GM21515 (cell line): ENCODE measurements at regions not wholly inside any gene's neighbourhood (a gene's known extent, or its start where the extent isn't known, plus 50 kb on each side); places are given as distances from the start of the nearest gene placed in this dataset.

ENCODE experiments used
- ATAC-seq: cut with Tn5 transposase; IDR thresholded peaks from one replicate; pipeline ENCODE4 v1.9.1; 2021; ENCODE audit not compliant: unreplicated experiment

DNA sequence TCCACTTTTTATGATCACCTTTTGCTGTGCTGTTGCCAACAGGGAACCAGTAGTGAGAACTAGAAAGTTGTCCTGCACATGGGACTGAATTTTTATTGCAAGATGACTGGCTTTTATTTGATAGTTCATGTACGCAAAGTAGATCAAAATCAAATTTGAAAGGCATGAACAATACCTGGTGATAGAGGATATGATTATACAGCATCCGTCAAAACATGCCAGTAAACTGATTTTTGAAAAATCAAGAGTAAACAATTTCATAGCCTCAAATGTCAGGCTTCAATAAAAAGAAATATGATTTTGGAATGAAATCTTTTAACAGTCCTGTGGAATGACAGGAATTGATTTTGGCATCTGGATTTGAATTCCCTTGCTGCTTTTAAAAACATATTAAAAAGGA lies 219.6 kb upstream of the LRRN1 start:
- ATAC-seq = no peak

DNA sequence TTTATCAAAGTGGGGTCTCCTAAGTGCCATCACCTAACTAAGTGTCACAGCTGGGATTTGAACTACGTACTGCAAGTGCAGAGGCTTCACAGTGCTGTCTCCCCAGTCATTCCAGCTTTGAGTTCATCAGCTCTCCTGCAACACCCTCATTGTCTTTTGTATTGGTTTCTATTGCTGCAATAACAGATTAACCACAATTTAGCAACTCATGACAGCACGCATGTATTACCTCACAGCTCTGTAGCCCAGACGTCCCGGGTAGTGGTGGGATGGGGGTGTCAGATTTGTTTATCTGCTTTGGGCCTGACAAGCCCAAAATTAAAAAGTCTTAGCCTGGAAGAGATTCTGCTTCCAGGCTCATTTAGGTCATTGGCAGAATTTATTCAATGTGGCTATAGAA lies 220.5 kb upstream of the LRRN1 start:
- ATAC-seq = no peak

DNA sequence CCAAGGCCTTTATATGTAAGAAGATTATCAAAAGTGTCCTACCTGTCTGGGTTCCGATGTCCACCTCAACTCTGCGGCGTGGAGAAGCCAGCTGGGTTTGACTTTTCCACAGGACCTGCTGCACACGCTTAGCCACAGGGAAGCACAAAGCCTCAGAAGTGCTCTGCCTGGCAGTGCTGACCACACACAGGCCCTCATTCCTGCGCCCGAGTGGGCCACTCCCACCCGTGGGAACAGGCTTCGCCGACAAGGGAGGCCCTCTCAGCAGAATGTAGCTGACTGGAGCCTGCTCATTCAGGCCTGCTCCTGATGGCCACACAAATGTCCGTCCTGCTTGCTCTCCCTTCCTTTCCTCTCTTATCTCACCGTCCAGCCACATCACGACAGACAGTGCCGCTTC lies 221.4 kb upstream of the LRRN1 start:
- no peak for ATAC-seq

DNA sequence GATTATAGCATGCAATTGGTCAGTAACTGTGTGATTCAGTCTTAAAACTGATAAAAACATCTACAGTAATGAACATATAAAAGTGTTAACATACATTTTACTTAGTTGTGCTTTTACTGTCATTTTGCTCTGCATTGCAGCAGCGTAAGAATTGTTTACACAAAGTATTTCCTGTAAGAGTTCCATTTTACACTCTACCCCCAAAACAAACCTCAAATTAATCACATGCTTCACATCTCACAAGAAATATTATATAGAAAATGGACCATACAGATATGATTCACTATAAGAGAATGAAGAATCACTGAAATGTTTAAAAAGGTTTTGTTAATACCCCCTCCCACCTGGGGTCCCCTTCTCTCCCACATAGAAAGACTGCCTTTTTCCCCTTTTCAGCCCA lies 225.9 kb upstream of the LRRN1 start:
- ATAC-seq = no peak

DNA sequence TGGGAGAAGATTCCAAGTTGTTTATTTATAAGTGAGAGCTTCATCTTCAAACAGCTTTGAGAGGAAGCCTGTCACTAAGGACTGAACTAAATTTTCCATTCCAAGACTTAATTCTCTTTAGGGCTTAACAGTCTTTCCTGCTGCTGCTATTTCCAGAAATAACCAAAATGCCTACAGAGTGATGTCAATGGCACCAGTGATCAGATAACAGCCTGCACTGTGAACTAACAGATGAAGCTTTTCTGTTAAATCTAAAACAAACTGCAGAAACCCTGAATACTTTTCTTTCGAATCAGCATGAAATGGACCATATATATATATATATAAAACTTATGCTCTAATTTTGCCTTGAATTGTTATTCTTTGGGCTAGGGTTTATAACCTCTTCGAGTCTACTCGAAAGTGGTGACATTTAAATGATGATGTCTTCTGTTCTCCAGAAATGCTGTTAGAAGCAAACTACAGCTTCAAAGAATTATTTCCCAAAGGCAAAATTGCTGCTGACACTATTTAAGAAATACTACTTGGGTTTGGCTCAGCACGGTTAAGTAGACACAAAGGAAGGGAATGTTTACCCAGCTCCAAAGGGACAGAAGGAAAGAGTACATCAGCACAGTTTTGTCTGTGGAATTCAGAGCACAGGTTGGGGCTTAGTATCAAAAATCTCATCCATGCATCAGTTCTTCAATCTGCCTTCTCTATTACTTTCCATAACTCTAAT lies 238.5 kb upstream of the LRRN1 start:
- no peak for ATAC-seq

DNA sequence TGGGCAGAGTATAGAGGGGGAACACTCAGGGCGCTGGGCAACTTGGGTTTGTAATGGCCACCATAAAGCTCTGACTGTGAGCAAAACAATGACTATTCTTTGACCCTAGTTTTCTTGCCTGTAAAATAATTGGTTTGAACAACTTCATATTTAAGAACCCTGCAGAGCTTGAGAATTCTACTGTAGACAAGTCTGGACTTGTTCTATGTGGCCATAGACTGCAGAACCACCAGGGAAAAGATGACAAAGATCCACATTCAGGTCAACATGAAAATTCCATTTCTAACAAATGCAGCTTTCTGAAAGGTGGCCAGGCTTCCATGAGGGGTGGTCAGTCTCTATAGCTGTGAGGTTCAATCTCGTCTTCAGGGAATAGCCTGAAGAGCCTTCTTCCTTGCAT lies 239.4 kb upstream of the LRRN1 start:
- ATAC-seq = no peak

DNA sequence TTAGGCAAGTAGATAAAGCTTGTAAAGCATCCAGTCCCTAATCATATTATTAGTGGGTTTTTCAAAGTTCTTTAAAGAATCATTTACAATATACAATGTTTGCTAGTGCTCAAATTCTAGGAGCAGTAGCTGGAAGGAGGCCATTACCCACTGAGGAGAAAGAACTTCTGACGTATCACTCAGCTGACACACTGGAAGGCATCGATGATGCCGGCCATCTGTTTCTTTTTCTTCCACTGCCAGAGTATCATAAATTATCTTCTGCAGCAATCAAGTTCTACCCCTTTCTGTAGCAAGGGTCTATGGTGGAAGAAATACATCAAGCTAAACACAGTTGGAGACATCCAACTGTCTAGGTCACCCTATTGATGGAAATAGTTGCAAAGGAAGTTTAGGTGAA lies 243.2 kb upstream of the LRRN1 start:
- ATAC-seq = no peak

DNA sequence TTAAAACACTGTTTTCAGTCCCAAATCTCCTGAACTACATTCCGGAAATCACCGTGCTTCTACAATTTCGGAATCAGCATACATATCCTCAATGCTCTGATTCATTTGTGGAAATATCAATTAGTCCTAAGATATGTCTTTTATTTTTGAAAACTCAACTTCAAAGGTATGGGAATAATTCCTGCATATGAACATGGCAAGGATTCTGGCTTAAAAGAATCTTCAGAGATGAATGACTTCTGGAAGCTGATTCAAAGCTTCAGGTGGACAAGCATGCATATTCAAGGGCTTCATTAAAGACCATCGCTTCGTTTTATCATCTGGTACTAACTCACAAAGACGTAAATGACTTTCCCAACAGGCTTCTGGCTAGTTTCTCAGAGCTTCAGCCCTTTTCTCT lies 246.0 kb upstream of the LRRN1 start:
- ATAC-seq = no peak

DNA sequence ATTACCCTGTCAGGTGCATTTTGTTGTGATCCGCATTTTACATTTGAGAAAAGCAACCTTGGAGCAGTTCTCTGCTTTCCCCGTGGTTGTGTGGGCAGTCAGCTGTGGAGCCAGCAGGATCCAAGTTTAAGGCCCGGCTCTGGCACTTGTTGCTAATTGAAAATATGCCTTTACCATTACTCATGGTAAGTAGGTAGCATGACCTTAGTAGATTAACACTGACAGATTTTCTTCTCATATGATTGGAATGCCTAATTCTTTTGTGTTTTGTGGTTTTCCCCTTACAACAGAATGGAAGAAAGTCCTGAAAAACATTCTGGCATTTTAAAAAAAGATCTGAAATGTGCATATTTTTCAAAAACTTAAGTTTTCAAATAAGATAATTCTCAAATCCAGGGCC lies 246.5 kb upstream of the LRRN1 start:
- no peak for ATAC-seq

DNA sequence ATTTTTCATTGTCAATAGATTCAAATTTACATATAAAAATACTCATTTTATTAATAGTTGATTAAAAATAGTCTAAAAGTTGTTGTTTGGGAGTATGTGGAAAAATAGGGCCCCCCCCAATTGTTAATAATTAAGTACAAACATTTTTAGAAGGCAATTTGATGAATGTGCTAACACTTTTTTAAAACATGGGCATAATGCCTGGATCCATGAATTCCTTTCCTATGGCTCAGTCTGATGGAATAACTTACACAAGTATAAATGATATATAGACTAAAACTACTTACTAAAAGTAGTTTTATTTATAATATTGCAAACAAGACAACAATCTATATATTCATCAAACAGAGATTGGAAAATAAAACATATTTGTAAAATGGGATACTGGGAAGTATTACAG lies 247.2 kb upstream of the LRRN1 start:
- no peak for ATAC-seq

DNA sequence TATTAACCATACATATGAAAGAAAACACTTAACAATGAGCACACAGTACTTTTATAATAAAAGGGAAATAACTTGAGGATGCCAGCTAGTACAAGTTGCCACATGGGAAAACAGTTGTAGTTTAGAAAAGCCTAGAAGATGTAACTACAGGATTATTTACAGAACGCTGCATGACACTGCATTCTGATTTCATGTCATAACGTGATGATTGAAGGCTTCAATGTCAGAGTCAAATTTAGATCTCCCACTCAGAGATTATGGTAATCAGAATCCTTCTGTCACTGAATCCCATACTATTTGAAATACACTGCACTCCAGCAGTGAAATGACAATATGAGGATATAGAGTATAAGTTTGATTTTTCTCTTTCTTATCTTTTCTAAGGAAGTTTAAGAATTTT lies 253.9 kb upstream of the LRRN1 start:
- no peak for ATAC-seq

DNA sequence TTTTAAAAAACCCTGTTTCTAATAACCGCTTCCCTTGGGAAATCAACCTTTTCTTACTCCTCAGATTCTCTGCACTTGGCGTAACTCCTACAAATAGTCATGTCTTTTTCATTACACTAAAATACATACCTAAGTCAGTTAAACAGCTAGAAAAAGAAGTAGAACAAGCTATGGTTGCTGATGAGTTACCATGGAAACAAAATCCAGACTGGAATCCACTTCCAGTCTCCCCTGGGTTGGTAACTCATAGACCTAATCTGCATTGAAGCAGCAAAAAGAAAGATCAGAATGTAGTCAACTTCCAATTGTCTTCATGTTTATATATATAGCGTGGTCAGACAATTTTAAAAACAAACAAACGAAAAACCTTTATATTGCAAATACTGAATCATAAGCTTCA lies 260.8 kb upstream of the LRRN1 start:
- no peak for ATAC-seq

DNA sequence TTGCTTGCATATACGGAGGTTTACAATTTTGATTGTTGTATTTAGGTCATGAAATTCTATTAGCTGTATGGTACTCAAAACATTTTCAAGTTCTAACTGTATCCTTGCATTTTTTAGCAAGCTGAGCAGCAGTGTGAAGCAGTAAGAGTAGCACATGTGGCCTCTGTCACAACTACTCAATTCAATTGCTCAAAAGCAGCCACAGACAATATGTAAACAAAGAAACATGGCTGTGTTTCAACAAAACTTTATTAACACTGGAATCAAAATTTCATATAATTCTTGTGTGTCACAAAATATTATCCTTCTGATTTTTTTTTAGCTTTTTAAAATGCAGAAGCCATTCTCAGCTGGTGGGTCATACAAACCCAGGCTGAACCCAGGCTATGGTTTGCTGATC lies 266.7 kb upstream of the LRRN1 start:
- no peak for ATAC-seq

DNA sequence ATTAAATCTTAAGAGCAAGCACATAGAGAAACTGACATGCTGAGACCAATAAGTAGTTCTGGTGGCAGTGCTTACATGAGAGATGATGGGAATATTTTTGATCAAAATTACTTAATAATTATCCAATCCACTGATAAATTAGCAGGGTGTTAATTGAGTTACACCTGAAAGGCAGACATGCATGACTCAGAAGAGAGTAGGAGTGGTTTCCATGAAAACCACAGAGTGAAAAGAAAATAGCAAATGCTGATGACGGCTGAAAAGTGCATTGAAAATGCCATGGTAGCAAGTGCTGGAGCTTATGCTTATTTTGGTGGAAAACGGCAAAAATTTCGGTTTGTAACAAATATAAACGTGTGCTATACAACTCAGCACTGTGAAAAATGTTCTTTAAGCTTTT lies 267.8 kb upstream of the LRRN1 start:
- no peak for ATAC-seq

DNA sequence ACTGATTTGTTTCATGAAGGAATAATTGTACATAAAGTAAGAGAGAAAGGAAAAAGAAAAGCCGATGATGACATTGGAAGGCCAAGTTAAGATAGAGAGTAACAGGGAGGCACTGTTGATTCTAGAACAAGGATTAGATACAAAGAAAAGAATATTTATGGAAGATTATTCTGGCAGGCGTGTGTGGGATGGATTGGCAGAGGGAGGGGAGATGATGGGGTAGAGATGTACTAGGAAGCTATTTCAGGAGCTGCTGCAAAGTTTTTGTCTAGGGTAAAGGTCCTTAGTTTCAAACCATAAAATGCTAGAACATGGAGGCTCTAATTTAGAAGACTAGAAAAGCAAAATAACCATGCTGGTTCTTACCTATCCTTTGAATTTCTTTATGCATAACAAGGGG lies 280.0 kb upstream of the LRRN1 start:
- ATAC-seq = no peak

DNA sequence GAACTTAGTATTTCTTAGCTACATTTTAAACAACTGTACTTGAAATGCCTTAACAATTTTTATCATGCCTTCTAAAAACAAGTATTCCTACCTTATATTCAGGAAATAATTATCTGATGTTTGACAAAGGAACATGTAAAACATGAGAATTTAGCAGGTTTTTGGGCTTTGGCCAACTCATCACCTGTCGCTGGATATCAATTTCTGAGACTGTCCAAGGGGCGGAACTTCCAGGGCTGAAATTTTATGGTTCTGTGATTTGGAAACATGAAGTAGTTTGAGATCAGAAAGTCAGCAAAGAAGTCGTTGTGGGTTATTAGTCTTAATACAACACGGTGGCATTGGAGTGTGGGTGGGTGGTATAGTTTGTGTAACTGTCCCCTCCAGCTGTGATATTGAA lies 282.2 kb upstream of the LRRN1 start:
- ATAC-seq = no peak

DNA sequence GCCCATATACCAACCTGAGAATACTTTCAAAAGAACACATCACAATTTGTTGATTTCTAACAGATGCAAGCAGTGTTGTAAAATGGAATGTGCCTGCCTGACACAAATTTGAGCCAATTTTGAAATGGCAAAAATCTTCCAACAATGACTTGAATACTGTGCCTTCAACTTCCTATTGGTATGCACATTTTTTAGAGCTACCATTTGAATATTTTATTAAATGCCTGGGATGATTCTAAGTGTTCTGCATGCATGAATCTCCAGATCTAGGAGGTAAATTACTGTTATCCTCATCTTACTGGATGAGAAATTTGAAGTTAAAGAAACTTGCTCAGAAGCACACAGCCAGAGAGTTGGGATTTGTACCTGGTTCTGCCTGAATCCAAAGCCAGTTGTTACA lies 282.8 kb upstream of the LRRN1 start:
- no peak for ATAC-seq

DNA sequence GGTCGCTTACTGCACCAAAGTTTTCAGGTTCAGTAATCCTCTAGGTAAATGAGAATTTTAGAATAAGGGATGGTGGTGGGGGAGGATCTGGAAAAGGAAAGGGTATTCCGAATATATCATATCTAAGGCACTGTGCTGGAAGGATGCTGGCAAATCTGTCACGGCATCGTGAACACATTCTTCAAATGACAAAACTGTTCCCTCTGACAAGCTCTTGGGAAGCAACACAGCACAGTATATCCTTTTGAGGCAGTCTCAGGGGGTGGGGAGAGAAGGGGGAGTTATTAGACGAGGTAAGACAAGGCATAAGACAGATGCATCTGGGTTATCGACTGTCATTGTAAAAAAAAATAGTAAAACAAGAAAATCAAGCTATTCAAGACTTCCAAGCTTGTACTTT lies 289.6 kb upstream of the LRRN1 start:
- ATAC-seq = no peak

DNA sequence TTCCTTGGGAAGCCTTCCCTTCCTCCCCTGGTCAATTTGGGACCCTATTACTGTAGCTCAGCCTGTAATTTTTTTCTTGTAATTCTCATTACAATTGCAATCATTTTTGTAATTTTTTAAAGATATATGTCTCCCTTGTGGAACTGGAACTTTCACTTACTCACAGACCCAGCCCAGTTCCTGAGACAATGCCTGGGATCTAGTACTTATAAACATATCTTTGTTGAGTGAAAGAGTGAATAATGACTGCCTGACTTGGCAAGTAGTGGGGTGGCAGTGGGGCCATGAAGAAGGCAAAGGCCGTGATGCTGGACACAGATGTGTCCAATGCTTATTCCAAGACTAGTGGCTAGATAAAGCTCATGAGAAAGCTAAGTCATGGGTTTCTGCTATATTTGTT lies 294.5 kb upstream of the LRRN1 start:
- ATAC-seq = no peak

DNA sequence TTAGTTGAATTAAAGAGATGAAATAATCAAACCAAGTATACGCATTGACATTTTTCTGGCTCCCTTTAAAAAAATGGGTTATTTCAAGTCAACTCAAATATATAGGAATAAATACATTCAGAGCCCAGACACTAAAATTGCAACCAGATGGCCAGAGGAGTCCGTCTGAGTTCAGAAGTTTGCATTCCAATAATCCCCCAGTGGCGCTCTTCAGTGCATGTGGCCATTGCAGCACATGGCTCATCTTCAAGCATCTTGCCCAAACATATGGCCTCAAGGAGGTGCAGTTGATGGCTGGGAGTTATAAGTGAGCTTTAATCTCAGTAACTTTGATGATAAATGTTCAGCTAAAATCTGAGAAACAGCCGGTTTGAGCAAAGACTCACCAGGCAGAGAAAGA lies 295.8 kb upstream of the LRRN1 start:
- no peak for ATAC-seq

DNA sequence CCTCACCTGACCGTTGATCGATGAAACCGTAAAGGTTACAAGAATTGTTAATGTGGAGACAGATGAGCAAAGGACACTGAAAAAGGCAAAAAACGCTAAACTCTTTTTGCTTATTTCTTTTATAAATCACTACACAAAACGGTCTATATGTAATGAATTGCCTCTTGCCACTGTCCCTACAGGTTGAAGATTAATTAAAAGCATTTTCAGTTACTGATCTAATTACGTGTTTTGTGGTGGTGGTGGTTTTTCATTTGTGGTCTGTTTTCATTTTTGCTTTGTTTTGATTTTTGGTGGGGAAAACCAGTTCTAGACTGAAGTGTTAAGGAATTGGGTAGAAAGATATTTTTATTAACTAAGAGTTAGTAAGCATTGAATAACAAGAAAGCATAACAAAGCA lies 299.2 kb upstream of the LRRN1 start:
- no peak for ATAC-seq

DNA sequence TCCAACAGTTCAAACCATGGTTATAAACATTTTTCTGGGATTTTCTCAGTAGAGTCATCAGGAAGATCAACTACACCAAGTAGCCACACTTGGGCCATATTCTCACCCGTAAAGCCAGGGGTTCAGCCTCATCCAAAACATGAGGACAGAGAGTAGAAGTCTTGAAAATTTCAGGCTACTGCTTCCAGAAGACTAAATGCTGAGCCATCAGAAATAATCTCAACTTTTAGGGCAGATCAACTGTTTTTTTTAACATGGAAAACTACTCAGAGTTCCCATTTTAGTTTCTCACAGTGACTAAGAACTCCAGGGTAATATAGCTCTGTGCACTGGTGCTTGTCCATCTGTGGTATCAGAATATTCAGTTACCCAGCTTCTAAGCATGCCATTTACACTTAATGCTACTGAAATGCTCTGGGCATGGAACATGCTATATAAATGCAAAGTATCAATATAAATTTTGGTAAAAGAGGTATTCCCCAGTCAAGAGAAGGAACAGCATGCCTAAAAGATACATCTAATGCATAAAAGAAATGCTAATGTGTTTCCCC lies 300.1 kb upstream of the LRRN1 start:
- ATAC-seq = no peak

DNA sequence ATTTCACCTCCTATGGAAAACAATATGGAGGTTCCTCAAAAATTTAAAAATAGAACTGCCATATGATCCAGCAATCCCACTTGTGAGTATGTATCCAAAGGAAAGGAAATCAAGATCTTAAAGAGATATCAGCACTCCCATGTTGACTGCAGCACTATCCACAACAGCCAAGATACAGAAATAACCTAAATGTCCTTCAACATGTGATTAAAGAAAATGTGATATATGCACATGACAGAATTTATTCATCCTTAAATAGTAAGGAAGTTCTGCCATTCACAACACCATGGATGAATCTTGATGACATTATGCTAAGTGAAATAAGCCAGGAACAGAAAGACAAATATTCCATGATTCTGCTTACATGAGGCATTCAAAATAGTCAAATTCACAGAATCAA lies 303.6 kb upstream of the LRRN1 start:
- no peak for ATAC-seq
